Kidney glomerular epithelial cell (primary cell): ENCODE measurements at regions not wholly inside any gene's neighbourhood (a gene's known extent, or its start where the extent isn't known, plus 50 kb on each side); places are given as distances from the start of the nearest gene placed in this dataset.
"Not testable (repeated sequence)": the region's sequence is repeated elsewhere in the genome, so short reads cannot be mapped to it uniquely, and the experiment has no call there.

Source experiments
- DNase-seq: peaks from one replicate; lab custom pipeline; 2025; lab: John Stamatoyannopoulos, UW

DNA sequence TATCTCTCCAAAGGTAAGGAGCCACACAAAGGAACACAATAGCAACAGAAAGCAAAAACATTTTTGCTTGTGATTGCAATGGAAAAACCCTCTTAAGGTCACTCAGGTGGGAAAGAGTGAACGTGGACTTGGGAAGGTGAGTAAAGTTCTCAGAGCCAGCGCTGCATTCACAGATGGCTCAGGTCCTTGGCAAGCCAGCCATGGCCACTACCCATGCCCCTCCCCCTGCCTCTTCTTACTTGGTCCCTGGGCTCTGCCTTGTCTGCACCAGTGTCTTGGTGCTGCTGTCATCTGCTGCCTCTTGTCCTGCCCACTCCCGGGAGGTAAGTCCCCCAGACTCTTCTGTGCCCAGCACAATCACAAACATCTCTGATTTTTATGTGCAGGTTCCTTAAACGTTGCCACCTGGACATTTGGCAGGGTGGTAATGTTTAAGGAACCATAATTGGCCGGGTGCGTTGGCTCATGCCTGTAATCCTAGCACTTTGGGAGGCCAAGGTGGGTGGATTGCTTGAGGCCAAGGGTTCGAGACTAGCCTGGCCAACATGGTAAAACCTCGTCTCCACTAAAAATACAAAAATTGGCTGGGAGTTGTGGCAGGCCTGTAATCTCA is 74.6 kb downstream of the FEM1C start:
- no peak for DNase-seq

DNA sequence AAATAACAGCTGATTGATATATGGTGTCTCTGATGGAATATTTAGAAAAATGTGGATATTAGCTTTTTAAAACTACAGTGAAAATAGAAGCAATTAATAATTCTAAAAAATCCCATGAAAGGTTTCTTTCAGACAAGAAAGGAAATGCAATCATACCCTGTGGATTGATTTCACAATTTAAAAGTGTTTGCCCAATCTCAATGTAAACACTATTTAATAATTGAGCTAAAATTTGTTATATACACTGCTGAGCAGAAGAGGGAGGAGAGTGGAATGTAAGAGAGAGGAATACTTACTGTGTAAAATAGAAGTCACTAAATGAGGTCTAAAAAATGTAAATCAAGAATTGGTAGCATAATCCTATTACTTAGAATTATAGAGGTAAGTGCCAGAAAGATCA is 76.9 kb downstream of the FEM1C start:
- no peak for DNase-seq

DNA sequence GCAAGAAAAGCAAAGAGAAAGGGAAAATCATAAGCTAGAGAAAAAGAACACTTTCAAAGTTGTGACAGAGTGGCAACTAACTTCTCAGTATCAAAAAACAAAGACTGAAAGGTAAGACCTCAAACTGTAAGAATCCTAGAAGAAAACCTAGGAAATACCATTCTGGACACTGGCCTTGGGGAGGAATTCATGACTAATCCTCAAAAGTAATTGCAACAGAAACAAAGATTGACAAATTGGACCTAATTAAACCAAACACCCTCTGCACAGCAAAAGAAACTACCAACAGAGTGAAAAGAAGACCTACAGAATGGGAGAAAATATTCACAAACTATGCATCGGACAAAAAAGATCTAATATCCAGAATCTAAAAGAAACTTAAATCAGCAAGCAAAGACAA is 79.1 kb downstream of the FEM1C start:
- DNase-seq, result no peak

DNA sequence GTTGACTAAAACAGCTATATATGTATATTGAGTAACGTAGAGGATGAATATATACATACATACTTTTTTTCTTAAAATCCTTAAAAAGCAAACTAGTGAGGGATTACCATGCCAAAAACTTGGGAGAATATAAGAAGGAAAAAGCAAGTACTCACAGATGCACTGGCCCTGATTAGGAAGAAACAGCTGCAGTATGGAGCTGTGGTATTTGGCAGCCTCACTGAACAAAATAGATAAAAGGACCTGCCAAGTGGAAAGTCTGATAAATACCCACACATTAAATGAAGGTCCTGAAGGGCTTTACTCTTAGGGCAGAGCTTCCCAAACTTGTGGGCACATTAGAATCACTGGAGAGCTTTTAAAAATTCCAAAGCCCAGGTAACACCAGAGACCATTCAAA is 80.6 kb downstream of the FEM1C start:
- no peak for DNase-seq

DNA sequence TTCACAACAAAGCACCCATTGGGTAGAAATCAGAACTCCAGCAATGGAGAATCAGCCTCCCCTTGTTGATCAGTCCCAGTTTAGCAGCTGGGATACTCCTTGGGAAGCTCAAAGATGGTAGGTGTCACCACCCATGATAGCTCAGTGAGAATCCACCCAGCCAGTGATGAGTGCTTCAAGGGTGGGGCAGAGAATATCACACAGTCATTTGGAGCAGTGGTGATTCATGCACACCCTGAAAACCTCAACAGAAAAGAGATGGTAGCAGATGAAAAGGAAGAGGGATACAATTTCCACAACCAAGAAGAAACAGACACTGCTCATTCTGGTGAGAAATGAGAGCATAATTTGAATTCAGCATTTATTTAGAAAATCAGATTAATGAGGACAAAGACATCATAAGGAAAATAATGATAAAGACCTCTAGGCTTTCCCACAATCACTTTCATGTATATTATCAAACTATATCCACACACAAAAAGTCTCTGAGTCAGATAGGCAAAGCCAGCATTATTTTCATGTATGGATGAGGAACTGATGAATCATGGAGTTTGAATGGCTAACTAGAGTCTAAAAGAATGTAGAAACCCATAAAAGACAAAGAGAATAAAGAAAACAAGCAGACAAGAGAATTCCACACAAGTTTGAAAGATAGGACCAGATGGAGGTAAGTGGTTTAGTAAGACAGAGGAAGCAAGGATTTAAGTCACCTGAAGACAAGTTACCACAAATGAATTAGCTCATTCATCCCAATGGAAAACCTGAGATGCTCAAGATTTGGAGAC is 82.9 kb downstream of the FEM1C start:
- DNase-seq, result peak; percentile 91

DNA sequence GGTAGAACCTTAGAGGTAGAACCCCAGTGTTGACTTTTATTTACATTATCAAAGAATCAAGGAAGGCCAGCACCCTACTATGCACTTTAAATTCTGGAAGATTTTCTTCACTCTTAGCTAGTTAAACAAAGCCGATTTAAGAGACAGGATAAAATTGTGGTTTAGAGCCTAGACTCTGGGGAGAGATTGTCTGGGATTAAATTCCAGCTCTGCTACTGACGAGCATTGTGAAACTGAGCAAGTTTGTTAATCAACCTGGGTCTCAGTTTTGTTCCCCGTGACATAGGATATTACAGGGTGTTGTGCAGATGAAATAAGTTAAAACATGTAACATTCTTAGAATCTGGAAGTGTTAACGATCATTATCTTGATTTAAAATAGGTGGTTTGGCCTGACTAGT is 83.5 kb downstream of the FEM1C start:
- DNase-seq, result no peak

DNA sequence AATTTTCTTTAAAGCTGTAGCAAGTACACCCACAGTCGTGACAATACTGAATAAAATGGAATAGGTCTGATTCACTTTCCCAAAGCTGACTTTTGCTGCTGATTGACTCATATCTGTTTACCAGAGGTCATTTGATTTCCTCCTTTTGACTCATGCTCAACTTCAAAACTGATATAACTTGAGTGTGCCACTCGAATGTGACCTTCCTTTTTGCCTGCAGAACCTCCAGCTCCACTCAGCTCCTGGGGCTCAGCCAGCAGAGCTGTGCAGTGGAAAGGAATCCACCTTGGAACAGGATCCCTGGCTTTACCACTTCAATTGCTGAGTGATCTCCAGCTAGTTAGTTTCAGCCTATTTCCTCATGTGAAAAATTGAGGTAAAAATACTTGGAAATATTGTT is 84.1 kb downstream of the FEM1C start:
- DNase-seq, result peak; percentile 41

DNA sequence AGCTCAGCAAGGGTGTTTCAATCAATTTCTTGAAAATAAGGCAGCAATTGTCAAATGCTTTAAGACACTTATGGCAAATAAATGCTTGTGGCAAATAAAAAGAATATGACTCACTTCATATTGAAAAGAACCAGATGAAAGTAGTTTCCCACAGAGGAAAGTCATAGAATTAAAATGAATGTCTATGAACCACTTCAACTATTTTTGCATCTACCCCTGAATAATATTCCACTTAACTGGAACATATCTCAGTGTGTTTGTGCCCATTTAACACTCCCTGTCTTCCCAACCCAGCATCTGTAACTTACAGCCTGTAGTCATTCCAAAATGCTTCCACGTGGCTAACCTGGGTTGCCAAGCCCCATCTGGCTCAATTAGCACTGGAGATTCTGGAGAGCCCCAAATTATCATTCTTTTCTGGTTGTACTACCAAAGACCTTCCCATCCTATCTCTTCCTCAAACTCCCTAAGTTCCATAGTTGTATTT is 84.7 kb downstream of the FEM1C start:
- DNase-seq, result no peak

DNA sequence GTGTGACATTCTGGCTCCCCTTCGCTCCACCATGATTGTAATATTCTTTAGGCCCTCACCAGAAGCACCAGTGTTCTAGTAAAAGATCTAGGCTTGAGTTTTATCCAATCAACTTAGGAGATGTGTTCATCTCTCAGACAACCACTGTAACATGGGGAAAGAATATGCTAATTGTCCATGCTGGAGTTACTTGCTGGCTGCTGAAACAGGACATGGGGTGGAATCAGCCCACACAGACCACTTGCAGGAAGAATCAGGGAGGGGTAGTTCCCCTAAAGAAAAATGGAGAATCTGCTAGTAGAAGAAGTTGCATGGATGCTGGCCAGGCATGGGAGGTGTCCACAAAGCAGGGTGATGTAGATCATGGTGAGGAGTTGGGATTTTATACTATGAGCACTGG is 86.2 kb downstream of the FEM1C start:
- no peak for DNase-seq

DNA sequence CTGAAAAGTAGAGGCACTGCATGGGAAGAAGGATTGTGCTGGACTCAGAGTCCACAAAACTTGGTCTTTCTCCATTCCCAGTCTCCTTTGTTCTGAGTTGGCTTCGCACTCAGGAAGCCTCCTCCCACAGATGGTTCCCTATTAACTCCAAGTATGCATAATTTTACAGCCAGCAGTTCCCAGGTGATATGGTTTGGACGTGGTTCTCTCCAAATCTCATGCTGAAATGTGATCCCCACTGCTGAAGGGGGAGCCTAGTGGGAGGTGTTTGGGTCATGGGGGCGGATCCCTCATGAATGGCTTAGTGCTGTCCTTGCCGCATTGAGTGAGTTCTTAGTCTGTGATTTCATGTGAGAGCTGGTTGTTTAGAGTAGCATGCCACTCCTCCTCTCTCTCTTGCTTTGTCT is 86.6 kb downstream of the FEM1C start:
- peak; percentile 35 for DNase-seq

DNA sequence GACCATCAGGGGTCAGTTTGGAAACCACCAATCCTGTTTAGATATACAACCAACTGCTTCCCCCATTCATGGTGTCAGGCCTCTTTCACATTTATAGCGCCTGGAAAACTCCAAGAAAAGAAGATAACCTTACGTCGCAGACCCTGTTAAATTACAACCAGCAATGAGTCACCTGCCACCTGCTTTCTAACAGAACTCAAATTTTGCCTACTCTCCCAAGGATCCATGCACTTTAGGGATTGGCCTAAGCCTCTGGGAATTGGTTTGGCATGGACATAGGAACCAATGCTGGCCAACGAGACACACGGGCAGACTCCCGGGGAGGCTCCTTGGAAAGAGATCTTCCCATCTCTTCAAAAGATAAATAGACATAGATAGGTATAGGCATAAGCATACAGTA is 87.0 kb downstream of the FEM1C start:
- DNase-seq, result no peak

DNA sequence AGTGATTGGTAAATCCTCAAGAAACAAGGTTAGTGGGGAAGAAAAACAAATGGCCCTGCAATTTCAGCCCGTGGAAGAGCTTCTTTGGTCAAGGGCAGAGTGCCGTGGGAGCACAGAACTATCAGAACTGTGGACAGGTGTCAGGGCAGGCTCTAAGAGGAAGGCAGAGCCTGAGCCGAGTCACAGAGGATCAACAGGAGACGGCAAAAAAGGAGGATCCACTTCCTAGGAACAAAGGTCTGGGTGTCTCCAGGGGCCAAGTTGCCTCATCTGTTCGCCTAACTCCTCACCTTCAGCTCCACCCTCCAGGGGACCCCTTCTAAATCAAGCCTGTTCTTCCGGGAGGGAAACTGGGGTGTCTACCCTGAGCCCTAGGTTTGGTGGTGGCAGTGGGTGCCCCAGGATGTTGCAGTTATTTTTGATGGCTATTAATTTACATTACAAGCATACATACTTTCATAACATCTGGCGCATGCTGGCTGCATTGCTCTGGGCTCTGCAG is 88.0 kb downstream of the FEM1C start:
- no peak for DNase-seq

DNA sequence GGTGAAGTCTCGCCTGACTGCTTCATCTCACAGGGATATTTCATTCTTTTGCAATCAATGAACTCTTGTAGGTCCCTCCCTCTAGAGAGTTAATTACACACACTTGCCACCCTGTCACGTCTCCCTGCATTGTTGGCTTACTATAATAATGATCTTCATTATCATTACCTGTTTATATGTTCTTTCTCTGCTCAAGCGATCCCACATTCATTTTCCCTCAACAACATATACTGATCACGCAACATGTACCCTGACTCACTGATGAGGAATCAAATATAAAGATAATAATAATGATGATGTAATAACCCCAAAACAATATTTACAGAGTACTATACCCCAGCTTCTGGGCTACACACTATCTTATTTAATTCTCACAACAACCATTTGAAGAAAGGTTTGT is 88.5 kb downstream of the FEM1C start:
- no peak for DNase-seq

DNA sequence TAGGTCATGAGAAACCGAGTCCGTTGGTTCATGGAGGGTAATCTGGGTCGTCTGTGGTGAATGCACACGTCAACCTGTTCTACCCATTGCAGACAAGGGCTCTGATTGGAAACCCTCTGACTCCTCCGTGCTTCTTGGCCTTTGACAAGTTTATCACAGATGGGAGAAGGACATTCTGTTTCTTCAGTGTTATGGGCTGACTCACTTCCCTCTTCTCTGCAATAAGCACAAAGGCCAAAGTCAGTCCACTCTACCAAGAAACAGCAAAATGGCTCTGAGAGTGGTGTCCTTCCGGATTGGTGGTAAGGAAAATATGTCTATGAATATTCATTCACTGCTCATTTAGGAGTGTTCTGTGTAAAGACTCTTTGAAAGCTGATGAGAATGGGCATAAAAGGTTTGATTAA is 89.3 kb downstream of the FEM1C start:
- DNase-seq, result peak; percentile 8

DNA sequence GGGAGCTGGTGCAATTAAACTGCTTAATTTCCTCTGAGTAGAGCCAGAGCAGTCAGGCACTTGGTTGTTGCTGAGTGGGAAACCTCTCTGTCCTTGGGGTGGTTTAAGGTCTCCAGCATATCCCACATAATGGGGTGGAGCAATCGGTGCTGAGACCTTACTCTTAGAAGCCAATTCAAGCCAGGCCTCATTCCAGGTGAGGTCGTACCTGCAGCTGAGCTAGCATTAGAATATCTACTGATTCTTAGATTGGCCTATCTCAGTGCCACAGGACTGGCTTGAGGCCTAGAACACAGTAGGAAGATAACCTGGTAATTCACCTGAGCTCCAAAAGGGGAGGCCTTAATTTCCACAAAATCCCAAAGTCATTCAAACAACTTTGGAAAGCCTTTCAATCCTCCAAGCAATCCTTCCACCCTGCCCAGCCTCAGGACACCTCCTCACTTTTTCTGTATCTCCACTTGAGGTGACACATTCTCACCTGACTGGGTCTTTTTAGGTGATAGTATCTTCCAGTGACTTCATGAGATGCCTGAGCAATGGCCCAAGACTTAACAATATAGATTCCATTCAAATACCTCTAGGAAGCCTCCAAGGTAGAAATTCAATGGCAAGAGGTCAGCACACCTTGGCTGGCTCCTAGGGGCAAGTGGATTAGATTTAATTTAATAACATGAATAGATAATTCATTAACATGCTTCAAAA is 91.0 kb downstream of the FEM1C start:
- DNase-seq, result no peak

DNA sequence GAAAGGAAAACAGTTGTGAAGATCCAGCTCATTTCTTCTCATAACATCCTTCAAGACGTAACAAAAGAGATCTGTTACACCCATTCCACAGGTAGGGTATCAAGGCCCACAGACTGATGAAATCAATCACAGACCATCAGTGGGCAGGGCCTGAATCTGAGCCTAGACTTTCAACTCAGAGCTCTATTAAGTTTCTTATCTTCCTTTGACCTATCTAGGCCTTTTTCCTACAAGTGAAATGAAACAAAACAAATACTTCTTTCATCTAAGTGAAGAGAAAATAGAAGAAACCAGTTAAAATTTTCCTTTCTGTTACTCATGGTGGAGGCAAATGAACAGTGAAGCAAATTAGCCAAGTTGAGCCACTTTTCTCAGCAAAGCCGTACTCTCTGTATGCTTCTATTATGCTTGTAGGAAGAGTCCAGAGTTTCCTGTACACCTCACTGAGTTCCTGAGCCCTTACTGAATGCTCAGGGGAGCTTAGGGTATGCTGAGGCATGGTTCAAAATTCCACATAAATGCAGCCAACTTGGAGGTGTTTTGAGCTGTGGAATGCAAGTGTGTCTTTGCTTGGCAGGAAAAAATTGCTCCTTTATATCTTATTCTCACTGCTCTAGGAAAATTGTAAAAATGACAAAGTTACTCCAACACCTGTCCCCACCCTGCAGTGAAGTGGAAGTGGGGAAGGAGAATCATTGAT is 91.9 kb downstream of the FEM1C start:
- no peak for DNase-seq

DNA sequence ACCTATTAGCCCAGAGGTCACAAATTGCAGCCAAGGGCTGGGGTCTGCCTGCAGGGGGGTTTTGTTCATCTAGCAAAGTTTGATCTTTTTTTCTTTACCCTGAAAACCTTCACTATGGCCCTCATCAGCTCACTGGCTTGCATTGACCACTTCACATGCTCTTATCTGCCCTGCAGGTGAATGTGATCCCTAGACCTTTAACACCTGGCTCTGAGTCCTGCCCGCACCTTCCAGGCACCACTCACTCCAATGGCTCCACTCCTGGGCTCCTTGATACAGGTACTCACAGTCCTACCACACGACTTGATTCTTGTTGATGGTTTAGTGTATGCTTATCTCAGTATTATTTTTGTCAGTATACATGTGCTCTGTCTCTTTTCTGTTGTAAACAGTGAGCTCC is 92.5 kb downstream of the FEM1C start:
- no peak for DNase-seq

DNA sequence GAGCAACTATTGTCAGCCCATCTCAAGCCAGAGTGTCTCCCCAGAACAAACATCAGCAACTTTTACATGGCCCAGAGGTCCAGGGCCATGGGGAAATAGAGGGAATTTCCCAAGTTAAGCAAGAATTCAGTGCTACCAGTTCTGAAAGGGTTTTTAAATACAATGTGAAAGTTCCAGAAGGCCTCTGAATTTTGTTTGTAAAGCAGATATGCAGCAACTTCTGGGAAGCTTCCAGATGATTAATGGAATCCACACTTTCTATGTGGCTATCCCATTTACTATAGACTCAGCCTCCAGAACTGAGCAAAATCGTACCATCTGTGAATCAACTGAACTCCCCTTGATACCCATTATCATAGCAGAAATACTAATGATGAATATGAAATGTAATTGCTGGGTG is 93.8 kb downstream of the FEM1C start:
- DNase-seq, result peak; percentile 49

DNA sequence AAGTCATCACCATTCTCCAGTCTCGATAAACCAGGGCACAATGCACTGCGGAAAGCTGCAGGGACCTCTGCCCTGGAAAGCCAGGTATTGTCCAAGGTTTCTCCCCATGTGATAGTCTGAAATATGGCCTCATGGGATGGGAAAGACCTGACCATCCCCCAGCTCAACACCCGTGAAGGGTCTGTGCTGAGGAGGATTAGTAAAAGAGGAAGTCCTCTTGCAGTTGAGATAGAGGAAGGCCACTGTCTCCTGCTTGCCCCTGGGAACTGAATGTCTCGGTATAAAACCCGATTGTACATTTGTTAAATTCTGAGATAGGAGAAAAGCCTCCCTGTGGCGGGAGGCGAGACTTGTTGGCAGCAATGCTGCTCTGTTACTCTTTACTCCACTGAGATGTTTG is 95.9 kb downstream of the FEM1C start:
- not testable (repeated sequence) for DNase-seq

DNA sequence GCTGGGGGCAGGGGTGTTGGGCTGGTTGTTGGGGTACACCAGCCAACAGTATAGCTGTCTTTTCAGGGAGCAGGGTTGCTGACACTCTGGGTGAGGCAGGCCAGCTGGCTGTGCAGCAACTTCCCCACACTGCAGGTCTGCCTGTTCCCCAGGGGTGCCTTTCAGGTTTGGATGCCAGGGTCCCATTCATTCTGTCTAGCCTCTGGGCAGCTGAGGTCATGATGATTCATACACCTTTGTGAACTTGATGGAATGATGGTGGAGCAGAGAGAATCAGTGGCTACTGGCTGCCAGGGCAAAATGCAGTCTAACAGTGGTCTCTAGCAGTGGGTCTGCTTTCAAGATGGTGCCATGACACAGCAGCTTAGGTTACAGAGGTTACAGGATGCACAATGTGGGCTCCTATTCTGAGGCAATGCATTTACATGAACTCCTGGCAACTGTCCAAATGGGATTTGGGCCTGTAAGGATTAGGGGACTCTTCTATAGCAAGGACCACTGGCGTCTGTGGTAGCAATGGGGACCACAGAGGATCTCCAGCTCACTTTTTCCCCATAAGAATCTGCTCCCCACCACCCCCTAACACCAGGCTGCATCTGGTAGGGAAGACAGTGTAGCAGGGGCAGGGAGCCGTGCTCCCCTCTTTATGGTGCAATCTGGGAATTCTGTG is 103.7 kb downstream of the FEM1C start:
- DNase-seq, result no peak

DNA sequence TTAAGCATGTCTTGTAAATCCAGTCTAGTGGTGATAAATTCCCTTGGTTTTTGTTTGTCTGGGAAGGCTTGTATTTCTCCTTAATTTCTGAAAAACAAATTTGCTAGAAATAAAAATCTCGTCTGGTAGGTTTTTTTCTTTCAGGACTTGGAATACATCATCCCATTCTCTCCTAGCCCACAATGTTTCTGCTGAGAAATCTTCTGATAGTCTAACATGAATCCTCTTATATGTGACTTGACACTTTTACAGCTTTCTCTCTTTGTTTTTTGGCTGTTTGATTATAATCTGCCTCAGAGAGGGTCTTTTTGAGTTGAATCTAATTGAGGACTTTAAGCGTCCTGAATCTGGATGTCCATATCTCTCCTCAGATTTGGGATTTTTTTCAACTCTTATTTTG is 104.9 kb downstream of the FEM1C start:
- no peak for DNase-seq

DNA sequence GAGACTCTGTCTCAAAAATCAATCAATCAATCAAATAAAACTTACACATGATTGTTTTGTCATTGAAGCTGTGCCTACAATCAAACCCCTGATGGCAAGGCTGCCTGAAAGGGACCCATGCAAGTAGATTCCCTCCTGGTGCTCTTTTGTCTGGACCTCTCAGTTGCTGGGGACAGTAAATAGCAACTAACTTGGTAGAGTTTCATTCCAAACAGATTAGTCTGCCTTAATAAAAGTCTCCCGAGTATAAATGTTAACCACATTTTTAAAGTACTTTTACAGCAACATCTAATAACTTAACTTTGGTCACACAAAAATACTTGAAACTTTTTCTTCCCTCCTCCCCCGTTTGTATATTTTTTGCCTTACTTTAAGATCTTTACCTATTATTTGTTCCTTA is 105.5 kb downstream of the FEM1C start:
- DNase-seq, result no peak
